GM12878 (cell line): ENCODE measurements at regions not wholly inside any gene's neighbourhood (a gene's known extent, or its start where the extent isn't known, plus 50 kb on each side); places are given as distances from the start of the nearest gene placed in this dataset.

Experiments used
- BACH1 ChIP-seq: fragments of 450-650 bp; IDR thresholded peaks from 2 replicates; pipeline ENCODE4 v1.6.1; 2017; ENCODE audit warnings: mild to moderate bottlenecking, borderline replicate concordance
- CBX3 ChIP-seq: fragments of 200-600 bp; sonication (generic); IDR thresholded peaks from 2 replicates; pipeline ENCODE4 v1.6.1; 2016; ENCODE audit warnings: low read depth, borderline replicate concordance
- JUND ChIP-seq: IDR thresholded peaks from 2 replicates; pipeline ENCODE4 v1.6.1; 2012; ENCODE audit warnings: low read depth, mild to moderate bottlenecking, low read length, improper control_type of control experiment, moderate library complexity
- POLR2A ChIP-seq: IDR thresholded peaks from 2 replicates; pipeline ENCODE4 v1.6.1; 2011; ENCODE audit warnings: low read depth, mild to moderate bottlenecking, low read length
- TF ChIP-seq, protein P1 (sequence below), 3 experiments: IDR thresholded peaks in 2 of 3; conservative IDR thresholded peaks in 1 of 3; 2 replicates each; pipeline ENCODE4 v1.5.1; 2011; ENCODE audit warnings: low read depth in 3 of 3, low read length in 3 of 3, mild to moderate bottlenecking in 3 of 3, control low read depth in 2 of 3, moderate library complexity in 2 of 3, inconsistent platforms in 1 of 3, mixed read lengths in 1 of 3; ENCODE audit not compliant: control insufficient read depth in 2 of 3, insufficient read depth in 1 of 3; ENCODE audit errors: extremely low read depth in 1 of 3

DNA sequence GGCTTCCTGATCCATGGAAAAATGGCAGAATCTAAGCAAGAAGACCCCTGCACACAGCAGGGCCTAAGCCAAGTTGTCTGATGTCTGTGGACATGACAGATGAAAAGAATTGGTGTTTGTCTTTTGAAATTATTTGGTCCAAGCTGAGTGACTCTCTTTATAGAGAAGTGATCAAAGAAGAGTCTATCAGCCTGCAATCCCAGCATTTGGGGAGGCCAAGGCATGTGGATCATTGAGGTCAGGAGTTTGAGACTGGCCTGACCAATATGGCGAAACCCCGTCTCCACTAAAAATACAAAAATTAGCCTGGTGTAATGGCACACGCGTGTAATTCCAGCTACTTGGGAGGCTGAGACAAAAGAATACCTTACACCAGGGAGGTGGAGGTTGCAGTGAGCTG, 64.8 kb upstream of the TUNAR start:
- no peak for TF ChIP-seq BACH1
- TF ChIP-seq CBX3, result no peak
- TF ChIP-seq, protein P1, sequence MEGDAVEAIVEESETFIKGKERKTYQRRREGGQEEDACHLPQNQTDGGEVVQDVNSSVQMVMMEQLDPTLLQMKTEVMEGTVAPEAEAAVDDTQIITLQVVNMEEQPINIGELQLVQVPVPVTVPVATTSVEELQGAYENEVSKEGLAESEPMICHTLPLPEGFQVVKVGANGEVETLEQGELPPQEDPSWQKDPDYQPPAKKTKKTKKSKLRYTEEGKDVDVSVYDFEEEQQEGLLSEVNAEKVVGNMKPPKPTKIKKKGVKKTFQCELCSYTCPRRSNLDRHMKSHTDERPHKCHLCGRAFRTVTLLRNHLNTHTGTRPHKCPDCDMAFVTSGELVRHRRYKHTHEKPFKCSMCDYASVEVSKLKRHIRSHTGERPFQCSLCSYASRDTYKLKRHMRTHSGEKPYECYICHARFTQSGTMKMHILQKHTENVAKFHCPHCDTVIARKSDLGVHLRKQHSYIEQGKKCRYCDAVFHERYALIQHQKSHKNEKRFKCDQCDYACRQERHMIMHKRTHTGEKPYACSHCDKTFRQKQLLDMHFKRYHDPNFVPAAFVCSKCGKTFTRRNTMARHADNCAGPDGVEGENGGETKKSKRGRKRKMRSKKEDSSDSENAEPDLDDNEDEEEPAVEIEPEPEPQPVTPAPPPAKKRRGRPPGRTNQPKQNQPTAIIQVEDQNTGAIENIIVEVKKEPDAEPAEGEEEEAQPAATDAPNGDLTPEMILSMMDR (IDR thresholded peaks at IDR 0.05 in 2 of 3, conservative IDR thresholded peaks at IDR 0.05 in 1 of 3; ENCODE audit: control insufficient read depth in 2 of 3, extremely low read depth in 1 of 3, insufficient read depth in 1 of 3, low read depth in 3 of 3, low read length in 3 of 3), result no peak
- TF ChIP-seq POLR2A, result no peak
- TF ChIP-seq JUND, result no peak
